ENCODE measurements at regions not wholly inside any gene's neighbourhood (a gene's known extent, or its start where the extent isn't known, plus 50 kb on each side); places are given as distances from the start of the nearest gene placed in this dataset.

DNA sequence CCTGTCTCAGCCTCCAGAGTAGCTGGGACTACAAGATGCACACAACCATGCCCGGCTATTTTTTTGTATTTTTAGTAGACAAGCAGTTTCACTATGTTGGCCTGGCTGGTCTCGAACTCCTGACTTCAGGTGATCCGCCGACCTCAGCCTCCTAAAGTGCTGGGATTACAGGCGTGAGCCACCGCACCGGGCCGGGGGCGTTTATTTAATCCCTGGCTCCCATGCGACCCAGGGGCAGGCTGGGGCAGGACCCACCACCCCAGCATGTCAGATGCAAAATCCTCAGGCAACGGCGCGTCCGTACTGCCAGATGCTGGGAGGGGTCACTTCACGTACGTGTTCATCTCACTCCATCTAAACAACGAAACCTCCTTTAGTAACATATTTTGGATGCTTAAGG lies 518.7 kb upstream of the NOX3 start:
- 79 to 91% (median 89%) methylated on average over 17 of the region's 17 CpGs for WGBS, 4 donors
- intact Hi-C loops (cut with DNase I) = no loop called here
- no peak overlapping the region for H3K4me3 ChIP-seq

GRCh38 chr6:155970876-155971708 lies 515.5 kb upstream of the NOX3 start:
- no peak for DNase-seq
- Histone ChIP-seq H3K9me3 (replicated peaks in 1 of 3) (no peaks in the 10 kb centered on the region), H3K4me3 (no peak overlapping the region), H3K27me3 (no peaks in the 10 kb centered on the region), H3K4me1 (replicated peaks in 1 of 2) (no peaks in the 10 kb centered on the region), H3K36me3 (replicated peaks in 1 of 2) (no peaks in the 10 kb centered on the region), H3K27ac (no peak overlapping the region)
- TF ChIP-seq CTCF (IDR thresholded peaks at IDR 0.05) (no peak), POLR2A (IDR thresholded peaks at IDR 0.05) (no peak)
- WGBS, 4 donors = 62 to 71% (median 71%) methylated on average over 7 of the region's 7 CpGs
- intact Hi-C loops (cut with DNase I) = no loop called here

More for the DNA sequence above, 518.7 kb upstream of the NOX3 start:
- H3K36me3 ChIP-seq (replicated peaks in 1 of 2) = no peaks in the 10 kb centered on the region
- H3K27me3 ChIP-seq = no peaks in the 10 kb centered on the region
- no peak overlapping the region for H3K27ac ChIP-seq
- no peak for DNase-seq
- H3K4me1 ChIP-seq (replicated peaks in 1 of 2) = no peaks in the 10 kb centered on the region
- no peak for TF ChIP-seq POLR2A (IDR thresholded peaks at IDR 0.05)
- no peak for TF ChIP-seq CTCF (IDR thresholded peaks at IDR 0.05)
- H3K9me3 ChIP-seq (replicated peaks in 1 of 3) = no peaks in the 10 kb centered on the region

GRCh38 chr6:155970472-155970871 lies 514.8 kb upstream of the NOX3 start:
- H3K27ac ChIP-seq = no peak overlapping the region
- no peaks in the 10 kb centered on the region for H3K4me1 ChIP-seq (replicated peaks in 1 of 2)
- H3K9me3 ChIP-seq (replicated peaks in 1 of 3) = no peaks in the 10 kb centered on the region
- TF ChIP-seq POLR2A (IDR thresholded peaks at IDR 0.05) (no peak), CTCF (IDR thresholded peaks at IDR 0.05) (no peak)
- intact Hi-C loops (cut with DNase I) = no loop called here
- DNase-seq = no peak
- H3K27me3 ChIP-seq = no peaks in the 10 kb centered on the region
- H3K4me3 ChIP-seq = no peak overlapping the region
- H3K36me3 ChIP-seq (replicated peaks in 1 of 2) = no peaks in the 10 kb centered on the region

- no peak for TF ChIP-seq CTCF (IDR thresholded peaks at IDR 0.05)
- no peak for TF ChIP-seq POLR2A (IDR thresholded peaks at IDR 0.05)
- no peaks in the 10 kb centered on the region for H3K4me1 ChIP-seq (replicated peaks in 1 of 2)
- DNase-seq = no peak
These were observed 513.3 kb upstream of the NOX3 start for GRCh38 chr6:155968921-155969320.

More at GRCh38 chr6:155968921-155969320, 513.3 kb upstream of the NOX3 start:
- H3K4me3 ChIP-seq = no peak overlapping the region
- no peak overlapping the region for H3K27ac ChIP-seq
- H3K9me3 ChIP-seq (replicated peaks in 1 of 3) = no peaks in the 10 kb centered on the region
- H3K27me3 ChIP-seq = no peaks in the 10 kb centered on the region
- intact Hi-C loops (cut with DNase I) = no loop called here
- 88 to 92% (median 88%) methylated on average over 1 of the region's 1 CpG for WGBS, 4 donors
- H3K36me3 ChIP-seq (replicated peaks in 1 of 2) = no peaks in the 10 kb centered on the region
